Embryonic facial prominence (tissue), 1 donor: ENCODE measurements at regions not wholly inside any gene's neighbourhood (a gene's known extent, or its start where the extent isn't known, plus 50 kb on each side); places are given as distances from the start of the nearest gene placed in this dataset.

Source experiments
- DNase-seq: peaks from one replicate; pipeline ENCODE4 v3.0.0-alpha.2; 2016; ENCODE audit errors: extremely low spot score

DNA sequence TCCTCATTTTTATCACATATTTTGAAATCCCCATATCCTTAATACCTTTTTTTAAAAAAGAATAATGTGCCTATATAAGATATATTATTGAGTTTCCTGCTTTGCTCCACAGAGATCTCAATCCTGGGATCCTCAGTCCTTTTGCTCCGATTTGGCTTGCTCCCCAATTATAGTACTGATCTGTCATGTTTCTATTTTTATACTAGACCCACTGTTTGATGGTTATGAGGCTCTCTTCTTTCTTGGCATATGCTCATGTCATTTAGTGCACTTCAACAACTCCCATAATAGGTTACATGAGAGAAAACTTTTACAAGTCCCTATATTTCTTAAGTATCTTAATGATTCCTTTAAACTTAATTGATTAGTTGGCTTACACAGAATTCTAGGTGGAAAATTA, 958.5 kb upstream of the EPHA7 start:
- DNase-seq = no peak

GRCh38 chr6:94376876-94377275, 957.5 kb upstream of the EPHA7 start:
- DNase-seq = no peak

- DNase-seq = no peak
Measured at GRCh38 chr6:94372229-94372628, 952.9 kb upstream of the EPHA7 start.

DNA sequence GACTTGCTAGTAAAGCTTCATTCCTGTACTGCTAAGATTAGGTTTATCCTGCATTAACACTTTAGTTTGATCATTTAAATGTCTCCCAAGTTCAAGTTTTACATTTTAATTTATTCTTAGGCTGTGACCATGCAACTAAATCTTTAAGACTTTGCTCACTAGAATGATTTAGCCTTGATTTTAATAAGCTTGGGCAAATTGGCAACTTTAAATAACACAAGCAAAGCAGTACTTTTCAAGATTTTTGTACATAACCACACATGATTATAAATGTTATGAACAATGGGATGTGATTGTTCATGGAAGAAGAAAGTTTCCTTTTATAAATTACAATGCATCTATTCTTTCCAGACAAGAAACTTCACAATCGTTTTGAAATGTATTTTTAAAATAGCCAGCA, 948.0 kb upstream of the EPHA7 start:
- no peak for DNase-seq

DNA sequence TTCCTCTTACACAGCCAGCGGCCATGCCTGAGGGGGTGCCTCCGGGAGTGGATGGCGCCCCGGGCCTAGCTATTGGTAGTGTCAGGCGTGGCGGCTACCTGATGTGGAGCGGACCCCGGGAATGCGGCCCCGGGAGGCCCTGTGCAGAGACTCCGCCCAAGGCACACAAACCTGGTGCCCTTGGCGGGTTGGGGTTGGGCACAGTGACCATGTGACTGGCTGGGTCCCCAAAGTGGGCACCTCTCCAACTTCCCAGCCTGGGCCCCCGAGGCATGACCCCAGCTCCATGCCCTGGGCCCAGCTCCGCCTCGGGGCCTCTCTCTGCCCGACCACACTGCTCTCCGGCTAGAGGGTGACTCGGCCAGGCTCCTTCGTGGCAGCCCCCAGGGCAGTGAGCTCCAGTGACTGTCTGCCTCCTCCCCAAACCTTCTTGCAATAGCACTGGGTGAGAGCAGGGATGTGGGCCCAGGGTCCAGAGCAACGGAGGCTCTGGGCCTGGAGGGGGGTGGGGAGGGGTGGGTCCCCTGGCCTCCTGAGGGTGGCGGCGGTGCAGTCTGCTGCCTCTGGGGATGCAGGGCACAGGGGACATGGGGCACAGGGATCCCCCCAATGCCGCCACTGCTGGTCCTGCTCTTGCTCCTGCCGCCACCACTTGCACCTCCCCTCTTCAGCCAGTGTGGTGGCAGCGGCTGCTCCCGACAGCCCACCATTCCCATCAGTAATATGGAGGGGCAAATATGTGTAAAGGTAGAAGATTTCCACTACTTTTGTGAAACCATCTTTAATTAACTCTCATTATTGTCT, 942.9 kb upstream of the EPHA7 start:
- no peak for DNase-seq

- DNase-seq = no peak
Measured at GRCh38 chr6:94361304-94362060, 942.1 kb upstream of the EPHA7 start.

DNA sequence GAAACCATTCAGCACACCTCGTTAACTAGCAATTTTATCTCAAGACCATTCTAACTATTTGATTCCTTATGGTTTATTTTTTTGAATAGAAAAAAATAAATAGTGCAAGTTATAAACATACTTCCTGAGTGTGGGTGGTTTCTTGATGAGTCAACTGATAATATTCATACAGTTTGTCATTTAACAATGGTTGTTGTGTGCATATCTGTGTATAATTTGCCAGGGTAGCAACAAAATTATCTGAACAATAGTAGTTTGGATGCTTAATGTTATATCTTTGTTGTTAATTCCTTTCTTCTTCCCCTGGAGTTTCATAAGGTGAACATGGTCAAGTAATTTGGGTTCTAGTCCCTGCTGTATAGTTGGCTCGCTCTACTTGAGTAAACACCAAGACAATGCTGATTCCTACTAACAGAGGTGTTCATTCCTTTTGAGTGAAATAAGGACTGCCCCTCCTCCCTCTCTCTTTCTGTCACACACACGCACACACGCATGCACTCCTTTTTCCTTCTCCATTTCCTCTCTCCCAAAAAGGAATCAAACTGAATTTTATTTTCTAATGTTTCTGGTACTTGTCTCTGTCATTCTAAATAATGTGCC, 938.1 kb upstream of the EPHA7 start:
- no peak for DNase-seq

DNA sequence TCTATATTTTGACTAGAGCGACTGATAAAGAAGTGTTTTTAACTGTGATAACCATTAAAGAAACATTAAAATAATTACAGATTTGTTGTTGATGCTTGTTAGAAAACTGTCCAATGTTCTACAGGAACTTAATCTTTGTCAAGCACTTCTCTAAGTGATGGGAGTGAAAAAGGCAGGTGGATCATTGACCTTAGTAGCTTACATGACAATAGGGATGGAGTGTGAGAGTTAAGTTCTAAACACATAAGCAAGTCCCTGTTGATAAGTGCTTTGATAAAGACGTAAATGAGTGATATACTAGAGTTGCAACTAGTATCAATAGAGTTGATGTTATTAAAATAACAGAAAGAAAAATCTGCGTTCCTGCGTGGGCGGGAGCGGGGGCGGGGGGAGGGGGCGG, 931.5 kb upstream of the EPHA7 start:
- DNase-seq = no peak

GRCh38 chr6:94349227-94349626, 929.9 kb upstream of the EPHA7 start:
- no peak for DNase-seq

DNA sequence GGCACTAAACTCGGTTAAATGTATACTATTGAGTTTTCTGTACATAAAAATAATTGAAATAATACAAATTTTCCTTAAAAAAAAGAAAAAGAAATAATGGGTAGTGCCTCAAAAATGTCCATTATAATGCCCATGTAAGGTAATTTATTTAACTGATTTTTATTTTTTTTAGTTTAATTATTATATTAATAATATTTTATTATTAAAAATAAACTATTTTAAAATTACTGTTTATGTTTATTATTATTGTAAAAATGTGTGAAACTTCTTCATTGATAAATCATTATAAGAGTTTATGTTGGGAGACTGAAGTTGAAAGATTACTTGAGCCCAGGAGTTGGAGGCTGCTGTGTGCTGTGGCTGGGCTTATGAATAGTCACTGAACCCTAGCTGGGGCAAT, 925.5 kb upstream of the EPHA7 start:
- no peak for DNase-seq

DNA sequence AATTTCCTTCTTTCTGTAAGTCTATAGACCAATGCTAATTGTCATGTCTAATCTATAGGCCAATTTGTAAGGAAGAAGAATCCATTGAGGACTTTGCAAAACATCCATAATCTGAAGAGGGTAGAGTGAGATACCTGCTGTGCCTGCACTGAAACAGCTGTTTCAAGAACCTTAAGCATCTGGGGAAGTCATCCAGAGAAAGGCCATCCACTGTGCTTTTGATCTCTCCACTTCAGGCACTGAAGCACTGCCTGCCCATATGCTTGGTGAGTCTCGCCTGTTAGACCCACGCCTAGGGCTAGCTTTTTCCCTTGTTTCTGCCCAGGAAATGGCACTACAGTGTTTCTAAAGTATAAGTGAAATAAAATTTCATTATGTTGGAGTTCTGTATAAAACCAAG, 921.8 kb upstream of the EPHA7 start:
- no peak for DNase-seq

- DNase-seq = no peak
Measured at GRCh38 chr6:94323853-94324252, 904.5 kb upstream of the EPHA7 start.

DNA sequence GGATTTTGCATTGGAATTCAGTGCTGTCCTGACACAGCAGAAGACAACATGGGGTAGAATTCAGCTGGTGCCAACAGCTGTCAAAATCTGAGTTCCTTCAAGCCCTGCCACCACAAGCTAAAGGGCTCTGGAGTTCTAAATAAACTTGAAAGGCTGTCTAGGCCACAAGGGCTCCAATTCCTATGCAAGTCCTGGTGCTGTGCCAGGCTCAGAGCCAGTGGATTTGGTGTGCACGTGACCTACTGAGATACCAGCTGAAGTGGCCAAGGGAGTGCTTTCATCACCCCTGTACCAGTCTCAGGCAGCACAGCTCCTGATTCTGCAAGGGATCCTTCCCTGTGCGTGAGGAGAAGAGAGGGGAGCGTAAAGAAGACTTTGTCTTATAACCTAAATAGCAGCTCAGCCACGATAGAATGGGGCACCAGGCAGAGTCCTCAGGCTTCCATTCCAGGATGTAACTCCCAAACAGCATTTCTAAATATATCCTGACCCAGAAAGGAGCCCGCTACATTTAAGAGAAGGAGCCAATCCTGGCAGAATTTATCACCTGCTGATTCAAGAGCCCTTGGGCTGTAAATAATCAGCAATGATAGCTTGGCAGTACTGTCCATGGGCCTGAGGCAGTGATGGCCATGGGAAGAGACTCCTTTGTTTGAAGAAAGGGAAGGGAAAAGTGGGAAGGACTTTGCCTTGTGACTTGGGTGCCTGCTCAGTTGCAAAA, 881.2 kb upstream of the EPHA7 start:
- DNase-seq = no peak

GRCh38 chr6:94289131-94289530, 869.8 kb upstream of the EPHA7 start:
- no peak for DNase-seq

DNA sequence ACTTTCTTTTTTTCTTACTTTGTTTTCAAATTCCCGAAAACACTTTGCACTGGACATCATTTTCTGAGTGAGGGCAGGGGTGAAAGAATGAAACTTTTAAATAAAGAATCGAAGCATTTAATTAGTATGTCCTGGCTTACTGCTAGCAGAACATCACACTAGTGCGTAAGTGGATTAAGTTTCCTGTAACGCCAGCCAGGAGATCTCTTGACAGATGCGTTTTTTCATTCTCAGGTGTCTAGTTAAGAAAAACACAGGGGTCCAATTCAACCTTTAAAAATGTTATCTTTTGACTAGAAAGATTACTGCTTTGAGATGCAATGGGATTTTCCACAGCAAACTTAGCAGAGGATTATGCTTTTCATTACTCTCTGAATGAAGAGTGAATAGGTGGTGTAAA, 858.8 kb upstream of the EPHA7 start:
- no peak for DNase-seq

GRCh38 chr6:94272327-94272726, 853.0 kb upstream of the EPHA7 start:
- DNase-seq = no peak

- no peak for DNase-seq
Measured at GRCh38 chr6:94270091-94270948, 851.0 kb upstream of the EPHA7 start.

DNA sequence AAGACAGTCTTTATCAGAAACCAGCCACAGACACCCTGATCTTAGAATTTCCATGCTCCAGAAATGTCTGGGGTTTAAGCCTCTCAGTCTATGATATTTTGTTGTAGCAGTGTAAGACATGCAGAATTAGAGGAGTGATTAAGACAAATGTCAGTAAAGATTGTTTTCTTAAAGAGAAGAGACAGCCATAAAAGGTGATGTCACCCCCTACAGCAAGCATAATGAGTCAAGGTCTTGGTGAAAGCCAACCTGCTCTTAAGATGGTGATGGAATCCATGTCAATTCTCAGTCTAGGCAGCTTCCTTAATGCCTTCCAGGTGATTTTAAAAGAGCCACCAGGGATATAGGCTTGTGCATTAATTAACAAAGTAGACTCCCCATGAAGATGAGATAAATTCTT, 849.9 kb upstream of the EPHA7 start:
- DNase-seq = no peak

- no peak for DNase-seq
Measured at GRCh38 chr6:94260765-94261164, 841.4 kb upstream of the EPHA7 start.

DNA sequence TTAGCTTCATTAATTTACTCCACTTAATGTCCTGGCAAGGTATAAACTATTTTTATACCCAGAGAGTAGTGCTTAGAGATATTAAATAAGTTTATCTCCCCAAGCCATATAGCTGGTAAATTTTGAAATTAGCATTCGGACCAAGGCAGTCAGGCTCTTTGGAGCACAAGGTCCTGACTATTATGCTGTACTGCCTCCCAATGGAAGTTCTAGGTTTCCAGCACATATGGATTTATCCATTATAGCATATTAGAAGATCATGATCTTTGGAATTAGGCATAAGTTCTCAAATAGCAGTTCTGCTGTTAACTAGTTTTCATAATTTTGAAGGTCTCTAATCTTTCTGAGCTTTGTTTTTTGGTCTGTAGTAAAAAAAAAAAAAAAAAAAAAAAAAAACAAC, 835.3 kb upstream of the EPHA7 start:
- DNase-seq = no peak

DNA sequence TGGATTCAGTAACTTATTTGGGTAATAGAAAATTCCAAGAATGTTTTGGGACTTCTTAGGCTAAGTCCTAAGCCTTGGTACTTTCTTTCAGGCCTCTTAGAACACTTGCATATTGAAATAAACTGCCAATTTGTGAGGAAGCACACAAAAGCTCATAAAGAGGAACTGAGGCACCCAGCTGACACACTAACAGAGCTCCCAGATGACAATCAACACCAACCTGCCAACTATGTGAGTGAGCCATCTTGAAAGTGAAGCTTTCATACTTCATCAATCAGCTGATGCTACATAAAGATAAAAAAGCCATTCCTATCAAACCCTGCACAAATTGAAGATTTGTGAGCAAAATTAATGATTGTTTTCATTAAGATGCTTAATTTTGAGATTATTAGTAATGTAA, 832.5 kb upstream of the EPHA7 start:
- DNase-seq = no peak
